ENCODE measurements at regions not wholly inside any gene's neighbourhood (a gene's known extent, or its start where the extent isn't known, plus 50 kb on each side); places are given as distances from the start of the nearest gene placed in this dataset.

DNA sequence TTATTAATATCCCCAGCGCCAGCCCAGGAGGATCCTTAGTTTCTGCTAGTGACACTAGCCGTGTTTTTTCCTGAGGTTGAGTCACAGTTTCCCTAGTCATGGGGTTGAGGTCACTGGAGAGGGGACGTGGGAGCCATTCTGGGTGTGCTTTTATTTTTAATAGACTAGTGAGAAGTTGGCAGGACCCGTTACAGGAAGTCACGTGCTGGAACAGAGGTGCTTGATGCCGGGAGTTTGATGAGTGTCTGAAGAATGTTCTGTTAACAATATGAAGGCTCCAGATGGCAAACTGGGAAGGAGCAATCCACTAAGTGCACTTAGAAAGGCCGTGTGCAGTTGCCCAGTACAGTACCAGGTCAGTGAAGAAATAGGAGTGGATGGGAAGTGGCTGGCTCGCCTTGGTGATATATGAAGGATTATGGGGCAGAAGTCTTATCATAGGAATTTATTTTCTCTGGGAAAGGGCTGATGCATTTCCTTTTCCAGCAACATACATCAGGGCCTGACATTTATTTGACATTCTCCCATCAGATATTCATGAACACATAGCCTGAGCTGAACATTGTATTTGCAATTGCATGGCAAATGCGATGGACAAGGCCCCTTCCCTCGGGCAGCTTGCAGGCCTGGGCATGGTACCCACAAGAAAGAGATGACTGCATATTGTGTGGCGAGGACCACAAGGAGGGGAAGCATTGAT is 291.8 kb downstream of the FBXW7 start:
- H2AFZ ChIP-seq (ENCODE audit: low read depth, low read length, poor library complexity, severe bottlenecking) = no peak overlapping the region
- CTCF ChIA-PET = no interaction called here
- no peaks in the 10 kb centered on the region for H3K27me3 ChIP-seq (ENCODE audit: insufficient read depth, low read length)
- no peak for DNase-seq (ENCODE audit: low read depth, low spot score)
- no peaks in the 10 kb centered on the region for H3K9me3 ChIP-seq (ENCODE audit: control insufficient read depth in 1 of 2, insufficient read depth in 1 of 2, low read depth in 1 of 2, low read length in 2 of 2)
- BruUV-seq (replicated peaks) = no TSS peak
- no peaks in the 10 kb centered on the region for H4K20me1 ChIP-seq (ENCODE audit: insufficient read depth)
- intact Hi-C loops (cut with micrococcal nuclease) = no loop called here
- H3K36me3 ChIP-seq (ENCODE audit: control insufficient read depth in 1 of 2, insufficient read depth in 2 of 2, low read length in 2 of 2) = no peaks in the 10 kb centered on the region
- TF ChIP-seq EGR1 (IDR thresholded peaks at IDR 0.05; ENCODE audit: low read depth) (no peak), JUND (IDR thresholded peaks at IDR 0.05) (no peak), YY1 (IDR thresholded peaks at IDR 0.05; ENCODE audit: extremely low read depth, insufficient replicate concordance, low read depth, low read length) (no peak), POLR2A (IDR thresholded peaks at IDR 0.05; ENCODE audit: borderline replicate concordance, extremely low read depth, insufficient read depth, insufficient read length) (no peak), SP1 (IDR thresholded peaks at IDR 0.05; ENCODE audit: low read depth) (no peak), ZNF274 (IDR thresholded peaks at IDR 0.05; ENCODE audit: low read depth, low read length) (no peak), FOSL1 (IDR thresholded peaks at IDR 0.05; ENCODE audit: low read depth) (no peak), SRF (IDR thresholded peaks at IDR 0.05; ENCODE audit: low read depth) (no peak), SIN3A (IDR thresholded peaks at IDR 0.05; ENCODE audit: low read depth) (no peak), EZH2phosphoT487 (IDR thresholded peaks at IDR 0.05; ENCODE audit: borderline replicate concordance) (no peak), ZFX (IDR thresholded peaks at IDR 0.05) (no peak), RAD21 (IDR thresholded peaks at IDR 0.05; ENCODE audit: low read depth) (no peak), ELF1 (IDR thresholded peaks at IDR 0.05; ENCODE audit: borderline replicate concordance, low read depth) (no peak), POLR2AphosphoS5 (IDR thresholded peaks at IDR 0.05; ENCODE audit: low read depth, low read length) (no peak), CEBPB (IDR thresholded peaks at IDR 0.05; ENCODE audit: low read depth) (no peak), TCF7L2 (IDR thresholded peaks at IDR 0.05; ENCODE audit: borderline replicate concordance, extremely low read depth, insufficient read depth, insufficient read length) (no peak)
- TF ChIP-seq, protein P1, sequence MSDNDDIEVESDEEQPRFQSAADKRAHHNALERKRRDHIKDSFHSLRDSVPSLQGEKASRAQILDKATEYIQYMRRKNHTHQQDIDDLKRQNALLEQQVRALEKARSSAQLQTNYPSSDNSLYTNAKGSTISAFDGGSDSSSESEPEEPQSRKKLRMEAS (IDR thresholded peaks at IDR 0.05) = no peak
- TF ChIP-seq, protein P2, sequence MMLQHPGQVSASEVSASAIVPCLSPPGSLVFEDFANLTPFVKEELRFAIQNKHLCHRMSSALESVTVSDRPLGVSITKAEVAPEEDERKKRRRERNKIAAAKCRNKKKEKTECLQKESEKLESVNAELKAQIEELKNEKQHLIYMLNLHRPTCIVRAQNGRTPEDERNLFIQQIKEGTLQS (IDR thresholded peaks at IDR 0.05) = no peak
- TF ChIP-seq, protein P3, sequence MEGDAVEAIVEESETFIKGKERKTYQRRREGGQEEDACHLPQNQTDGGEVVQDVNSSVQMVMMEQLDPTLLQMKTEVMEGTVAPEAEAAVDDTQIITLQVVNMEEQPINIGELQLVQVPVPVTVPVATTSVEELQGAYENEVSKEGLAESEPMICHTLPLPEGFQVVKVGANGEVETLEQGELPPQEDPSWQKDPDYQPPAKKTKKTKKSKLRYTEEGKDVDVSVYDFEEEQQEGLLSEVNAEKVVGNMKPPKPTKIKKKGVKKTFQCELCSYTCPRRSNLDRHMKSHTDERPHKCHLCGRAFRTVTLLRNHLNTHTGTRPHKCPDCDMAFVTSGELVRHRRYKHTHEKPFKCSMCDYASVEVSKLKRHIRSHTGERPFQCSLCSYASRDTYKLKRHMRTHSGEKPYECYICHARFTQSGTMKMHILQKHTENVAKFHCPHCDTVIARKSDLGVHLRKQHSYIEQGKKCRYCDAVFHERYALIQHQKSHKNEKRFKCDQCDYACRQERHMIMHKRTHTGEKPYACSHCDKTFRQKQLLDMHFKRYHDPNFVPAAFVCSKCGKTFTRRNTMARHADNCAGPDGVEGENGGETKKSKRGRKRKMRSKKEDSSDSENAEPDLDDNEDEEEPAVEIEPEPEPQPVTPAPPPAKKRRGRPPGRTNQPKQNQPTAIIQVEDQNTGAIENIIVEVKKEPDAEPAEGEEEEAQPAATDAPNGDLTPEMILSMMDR (IDR thresholded peaks at IDR 0.05 in 2 of 3, conservative IDR thresholded peaks at IDR 0.05 in 1 of 3; ENCODE audit: borderline replicate concordance in 1 of 3, insufficient read depth in 1 of 3, low read depth in 2 of 3, low read length in 2 of 3) = no peak
- TF ChIP-seq, protein P4, sequence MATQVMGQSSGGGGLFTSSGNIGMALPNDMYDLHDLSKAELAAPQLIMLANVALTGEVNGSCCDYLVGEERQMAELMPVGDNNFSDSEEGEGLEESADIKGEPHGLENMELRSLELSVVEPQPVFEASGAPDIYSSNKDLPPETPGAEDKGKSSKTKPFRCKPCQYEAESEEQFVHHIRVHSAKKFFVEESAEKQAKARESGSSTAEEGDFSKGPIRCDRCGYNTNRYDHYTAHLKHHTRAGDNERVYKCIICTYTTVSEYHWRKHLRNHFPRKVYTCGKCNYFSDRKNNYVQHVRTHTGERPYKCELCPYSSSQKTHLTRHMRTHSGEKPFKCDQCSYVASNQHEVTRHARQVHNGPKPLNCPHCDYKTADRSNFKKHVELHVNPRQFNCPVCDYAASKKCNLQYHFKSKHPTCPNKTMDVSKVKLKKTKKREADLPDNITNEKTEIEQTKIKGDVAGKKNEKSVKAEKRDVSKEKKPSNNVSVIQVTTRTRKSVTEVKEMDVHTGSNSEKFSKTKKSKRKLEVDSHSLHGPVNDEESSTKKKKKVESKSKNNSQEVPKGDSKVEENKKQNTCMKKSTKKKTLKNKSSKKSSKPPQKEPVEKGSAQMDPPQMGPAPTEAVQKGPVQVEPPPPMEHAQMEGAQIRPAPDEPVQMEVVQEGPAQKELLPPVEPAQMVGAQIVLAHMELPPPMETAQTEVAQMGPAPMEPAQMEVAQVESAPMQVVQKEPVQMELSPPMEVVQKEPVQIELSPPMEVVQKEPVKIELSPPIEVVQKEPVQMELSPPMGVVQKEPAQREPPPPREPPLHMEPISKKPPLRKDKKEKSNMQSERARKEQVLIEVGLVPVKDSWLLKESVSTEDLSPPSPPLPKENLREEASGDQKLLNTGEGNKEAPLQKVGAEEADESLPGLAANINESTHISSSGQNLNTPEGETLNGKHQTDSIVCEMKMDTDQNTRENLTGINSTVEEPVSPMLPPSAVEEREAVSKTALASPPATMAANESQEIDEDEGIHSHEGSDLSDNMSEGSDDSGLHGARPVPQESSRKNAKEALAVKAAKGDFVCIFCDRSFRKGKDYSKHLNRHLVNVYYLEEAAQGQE (IDR thresholded peaks at IDR 0.05; ENCODE audit: low read depth) = no peak
- no peak for ATAC-seq
- POLR2A ChIA-PET = no interaction called here
- H3K4me1 ChIP-seq (ENCODE audit: control insufficient read depth in 1 of 2, insufficient read depth in 2 of 2, low read length in 2 of 2) = no peaks in the 10 kb centered on the region
- no peaks in the 10 kb centered on the region for H3K79me2 ChIP-seq (ENCODE audit: insufficient read depth, low read length)
- H3K4me3 ChIP-seq (replicated peaks in 1 of 2; ENCODE audit: low read depth in 1 of 2, low read length in 2 of 2) = no peak overlapping the region
- no peak overlapping the region for H3K9ac ChIP-seq (ENCODE audit: low read length)
- H3K4me2 ChIP-seq (ENCODE audit: low read length) = no peak overlapping the region
- no peak overlapping the region for H3K27ac ChIP-seq (ENCODE audit: low read depth, low read length)
- H3K9me2 ChIP-seq (ENCODE audit: insufficient read depth) = no peaks in the 10 kb centered on the region
- RAD21 ChIA-PET (ENCODE audit: low non-redundant PET in 1 of 2, low total read pairs in 2 of 2, uncharacterized antibody in 2 of 2, unreplicated experiment in 2 of 2) = no interaction called here
